Ishikawa (cell line): ENCODE measurements at regions not wholly inside any gene's neighbourhood (a gene's known extent, or its start where the extent isn't known, plus 50 kb on each side); places are given as distances from the start of the nearest gene placed in this dataset.

Experiments
- CEBPB ChIP-seq: IDR thresholded peaks from 2 replicates; pipeline ENCODE4 v1.6.1; 2012
- CREB1 ChIP-seq: IDR thresholded peaks from 2 replicates; pipeline ENCODE4 v1.6.1; 2012; ENCODE audit warnings: low read depth
- EGR1 ChIP-seq: IDR thresholded peaks from 2 replicates; pipeline ENCODE4 v1.6.1; 2012
- EP300 ChIP-seq: IDR thresholded peaks from 2 replicates; pipeline ENCODE4 v1.6.1; 2012; ENCODE audit warnings: borderline replicate concordance
- FOXM1 ChIP-seq: IDR thresholded peaks from 2 replicates; pipeline ENCODE4 v1.6.1; 2012; ENCODE audit warnings: low read depth, borderline replicate concordance
- NFIC ChIP-seq: IDR thresholded peaks from 2 replicates; pipeline ENCODE4 v1.6.1; 2012
- RAD21 ChIP-seq: IDR thresholded peaks from 2 replicates; pipeline ENCODE4 v1.6.1; 2012; ENCODE audit warnings: low read depth
- TAF1 ChIP-seq: IDR thresholded peaks from 2 replicates; pipeline ENCODE4 v1.6.1; 2012; ENCODE audit warnings: low read depth, mild to moderate bottlenecking
- TCF12 ChIP-seq: IDR thresholded peaks from 2 replicates; pipeline ENCODE4 v1.6.1; 2012; ENCODE audit warnings: low read depth
- TEAD4 ChIP-seq: IDR thresholded peaks from 2 replicates; pipeline ENCODE4 v1.6.1; 2012
- YY1 ChIP-seq: IDR thresholded peaks from 2 replicates; pipeline ENCODE4 v1.6.1; 2012; ENCODE audit warnings: low read depth
- ZBTB7A ChIP-seq: IDR thresholded peaks from 2 replicates; pipeline ENCODE4 v1.6.1; 2012; ENCODE audit warnings: low read depth
- TF ChIP-seq, protein P1 (sequence below): IDR thresholded peaks from 2 replicates; pipeline ENCODE4 v1.6.1; 2012; ENCODE audit warnings: low read depth, mild to moderate bottlenecking
- TF ChIP-seq, protein P2 (sequence below): IDR thresholded peaks from 2 replicates; pipeline ENCODE4 v1.6.1; 2012
- TF ChIP-seq, protein P3 (sequence below): IDR thresholded peaks from 2 replicates; pipeline ENCODE4 v1.6.1; 2012

DNA sequence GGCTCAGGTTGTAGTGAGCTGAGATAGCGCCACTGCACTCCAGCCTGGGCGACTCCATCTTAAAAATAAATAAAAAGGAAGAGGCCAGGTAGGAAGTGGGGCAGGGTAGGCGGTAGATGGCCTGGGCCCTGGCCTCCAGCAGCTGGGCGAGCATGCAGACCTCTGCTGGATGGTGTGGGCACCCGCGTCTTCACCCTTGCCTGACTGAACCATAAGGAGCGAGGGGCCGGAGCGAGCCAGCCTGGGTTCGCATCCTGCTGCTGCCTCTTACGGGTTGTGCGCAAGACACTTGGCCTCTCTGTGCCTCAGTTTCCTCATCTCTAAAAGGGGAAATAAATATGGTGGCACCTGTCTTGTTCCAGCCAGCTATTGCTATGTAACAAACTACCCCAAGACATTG lies 146.1 kb upstream of the GSE1 start:
- TF ChIP-seq EP300 = no peak
- TF ChIP-seq TEAD4 = no peak
- no peak for TF ChIP-seq CREB1
- TF ChIP-seq EGR1 = no peak
- no peak for TF ChIP-seq TCF12
- TF ChIP-seq, protein P1, sequence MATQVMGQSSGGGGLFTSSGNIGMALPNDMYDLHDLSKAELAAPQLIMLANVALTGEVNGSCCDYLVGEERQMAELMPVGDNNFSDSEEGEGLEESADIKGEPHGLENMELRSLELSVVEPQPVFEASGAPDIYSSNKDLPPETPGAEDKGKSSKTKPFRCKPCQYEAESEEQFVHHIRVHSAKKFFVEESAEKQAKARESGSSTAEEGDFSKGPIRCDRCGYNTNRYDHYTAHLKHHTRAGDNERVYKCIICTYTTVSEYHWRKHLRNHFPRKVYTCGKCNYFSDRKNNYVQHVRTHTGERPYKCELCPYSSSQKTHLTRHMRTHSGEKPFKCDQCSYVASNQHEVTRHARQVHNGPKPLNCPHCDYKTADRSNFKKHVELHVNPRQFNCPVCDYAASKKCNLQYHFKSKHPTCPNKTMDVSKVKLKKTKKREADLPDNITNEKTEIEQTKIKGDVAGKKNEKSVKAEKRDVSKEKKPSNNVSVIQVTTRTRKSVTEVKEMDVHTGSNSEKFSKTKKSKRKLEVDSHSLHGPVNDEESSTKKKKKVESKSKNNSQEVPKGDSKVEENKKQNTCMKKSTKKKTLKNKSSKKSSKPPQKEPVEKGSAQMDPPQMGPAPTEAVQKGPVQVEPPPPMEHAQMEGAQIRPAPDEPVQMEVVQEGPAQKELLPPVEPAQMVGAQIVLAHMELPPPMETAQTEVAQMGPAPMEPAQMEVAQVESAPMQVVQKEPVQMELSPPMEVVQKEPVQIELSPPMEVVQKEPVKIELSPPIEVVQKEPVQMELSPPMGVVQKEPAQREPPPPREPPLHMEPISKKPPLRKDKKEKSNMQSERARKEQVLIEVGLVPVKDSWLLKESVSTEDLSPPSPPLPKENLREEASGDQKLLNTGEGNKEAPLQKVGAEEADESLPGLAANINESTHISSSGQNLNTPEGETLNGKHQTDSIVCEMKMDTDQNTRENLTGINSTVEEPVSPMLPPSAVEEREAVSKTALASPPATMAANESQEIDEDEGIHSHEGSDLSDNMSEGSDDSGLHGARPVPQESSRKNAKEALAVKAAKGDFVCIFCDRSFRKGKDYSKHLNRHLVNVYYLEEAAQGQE = no peak
- TF ChIP-seq ZBTB7A = no peak
- TF ChIP-seq RAD21 = no peak
- no peak for TF ChIP-seq CEBPB
- TF ChIP-seq, protein P2, sequence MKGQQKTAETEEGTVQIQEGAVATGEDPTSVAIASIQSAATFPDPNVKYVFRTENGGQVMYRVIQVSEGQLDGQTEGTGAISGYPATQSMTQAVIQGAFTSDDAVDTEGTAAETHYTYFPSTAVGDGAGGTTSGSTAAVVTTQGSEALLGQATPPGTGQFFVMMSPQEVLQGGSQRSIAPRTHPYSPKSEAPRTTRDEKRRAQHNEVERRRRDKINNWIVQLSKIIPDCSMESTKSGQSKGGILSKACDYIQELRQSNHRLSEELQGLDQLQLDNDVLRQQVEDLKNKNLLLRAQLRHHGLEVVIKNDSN = no peak
- TF ChIP-seq, protein P3, sequence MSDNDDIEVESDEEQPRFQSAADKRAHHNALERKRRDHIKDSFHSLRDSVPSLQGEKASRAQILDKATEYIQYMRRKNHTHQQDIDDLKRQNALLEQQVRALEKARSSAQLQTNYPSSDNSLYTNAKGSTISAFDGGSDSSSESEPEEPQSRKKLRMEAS = no peak
- no peak for TF ChIP-seq NFIC
- TF ChIP-seq YY1 = no peak
- no peak for TF ChIP-seq FOXM1
- no peak for TF ChIP-seq TAF1

DNA sequence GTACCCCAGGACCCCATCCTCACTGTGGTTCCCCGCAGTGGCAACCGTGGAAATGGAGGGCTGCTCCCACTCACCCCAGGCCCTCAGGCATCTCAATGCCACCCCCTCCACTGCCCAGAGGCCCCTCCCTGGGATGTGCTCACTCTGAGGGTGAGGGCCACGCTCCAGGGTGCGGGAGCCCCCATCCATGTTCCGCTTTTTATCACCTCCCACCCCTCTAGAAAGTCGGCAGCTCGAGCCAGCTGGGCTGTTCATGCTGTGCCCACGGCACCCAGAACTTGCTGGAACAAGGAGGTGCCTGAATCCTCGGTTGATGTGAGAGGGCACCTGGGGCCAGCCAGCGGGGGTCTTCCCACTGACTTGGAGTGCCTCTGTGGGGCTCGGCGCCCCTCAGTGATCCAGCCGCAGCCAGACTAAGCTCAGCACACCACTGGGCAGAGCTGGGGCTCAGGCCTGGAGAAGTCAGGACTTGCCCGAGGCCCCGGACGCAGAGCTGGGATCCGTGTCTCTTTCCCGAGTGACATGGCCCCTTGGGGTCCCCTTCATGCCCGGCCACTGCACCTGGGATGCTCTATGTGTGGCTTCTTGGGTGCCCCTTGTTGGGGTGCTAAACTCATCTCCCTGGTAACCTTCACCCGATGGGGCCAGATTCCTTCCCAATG lies 143.1 kb upstream of the GSE1 start:
- TF ChIP-seq, protein P3 = no peak
- no peak for TF ChIP-seq CEBPB
- TF ChIP-seq, protein P2 = no peak

DNA sequence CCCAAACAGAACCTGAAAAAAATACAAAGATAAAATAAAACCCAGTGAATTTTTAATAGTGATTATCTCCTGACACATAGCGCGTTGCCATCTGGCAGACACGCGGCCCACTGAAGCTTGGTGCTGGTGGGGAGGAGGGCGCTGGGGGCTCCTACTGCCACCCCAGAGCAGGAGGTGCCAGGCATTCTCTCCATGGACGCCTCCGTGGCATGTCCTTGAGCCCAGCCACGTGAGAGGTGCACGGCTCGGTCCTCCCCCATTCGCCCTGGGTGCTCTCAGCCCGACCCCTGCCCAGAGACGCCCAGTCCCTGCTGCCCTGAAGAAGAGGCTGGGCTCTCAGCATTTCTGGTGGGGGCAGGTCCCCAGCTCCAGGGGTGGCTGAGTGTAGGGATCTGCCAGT lies 142.2 kb upstream of the GSE1 start:
- no peak for TF ChIP-seq EGR1
- no peak for TF ChIP-seq TEAD4
- TF ChIP-seq, protein P2 = no peak
- TF ChIP-seq, protein P3 = no peak
- no peak for TF ChIP-seq CREB1
- TF ChIP-seq YY1 = no peak
- TF ChIP-seq EP300 = no peak
- TF ChIP-seq TAF1 = no peak
- no peak for TF ChIP-seq RAD21
- no peak for TF ChIP-seq ZBTB7A
- no peak for TF ChIP-seq CEBPB
- TF ChIP-seq NFIC = no peak
- TF ChIP-seq TCF12 = no peak
- TF ChIP-seq, protein P1 = no peak
- TF ChIP-seq FOXM1 = no peak

DNA sequence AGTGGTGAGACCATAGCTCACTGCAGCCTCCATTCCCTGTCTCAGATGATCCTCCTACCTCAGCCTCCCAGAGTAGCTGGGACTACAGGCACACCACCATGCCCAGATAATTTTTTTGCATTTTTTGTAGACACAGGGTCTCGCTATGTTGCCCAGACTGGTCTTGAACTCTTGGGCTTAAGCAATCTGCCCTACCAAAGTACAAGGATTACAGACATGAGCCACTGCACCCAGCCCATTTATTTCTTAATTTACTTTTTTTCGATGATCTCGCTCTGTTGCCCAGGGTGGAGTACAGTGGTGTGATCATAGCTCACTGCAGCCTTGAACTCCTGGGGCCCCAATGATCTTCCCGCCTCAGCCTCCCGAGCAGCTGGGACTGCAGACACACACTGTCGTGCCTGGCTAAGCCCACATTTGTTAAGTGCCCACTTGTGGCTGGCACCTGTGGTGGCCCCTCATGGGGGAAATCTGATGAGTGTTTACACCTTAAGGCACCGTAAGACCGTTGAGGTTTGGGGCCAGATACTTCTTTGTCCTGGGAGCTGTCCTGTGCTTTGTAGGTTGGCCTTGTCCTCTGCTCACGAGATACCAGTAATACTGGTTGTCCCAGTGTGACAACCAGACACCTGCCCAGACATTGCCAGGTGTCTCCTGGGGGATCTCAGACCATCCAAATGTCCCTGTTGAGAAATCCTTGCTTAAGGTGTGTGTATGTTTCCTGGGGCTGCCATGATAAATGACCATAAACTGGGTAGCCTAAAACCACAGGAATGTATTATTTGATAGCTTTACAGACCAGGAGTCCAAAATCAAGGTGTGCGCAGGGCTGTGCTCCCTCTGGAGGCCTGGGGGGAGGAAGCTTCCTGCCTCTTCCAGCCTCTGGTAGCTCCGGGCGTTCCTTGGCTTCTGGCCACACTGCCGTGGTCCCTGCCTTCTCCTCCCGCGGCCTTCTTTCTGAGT lies 141.4 kb upstream of the GSE1 start:
- TF ChIP-seq CEBPB (no peak), FOXM1 (no peak), EP300 (peak; percentile 45; the same call in 1 of the 2 replicates), TAF1 (no peak), CREB1 (no peak), ZBTB7A (no peak), YY1 (no peak), TEAD4 (peak; percentile 39; the same call in 1 of the 2 replicates), RAD21 (peak; percentile 7; the same call in 1 of the 2 replicates), EGR1 (no peak), NFIC (peak; percentile 65), TCF12 (peak; percentile 68)
- TF ChIP-seq, protein P2 = no peak
- TF ChIP-seq, protein P3 = no peak
